Glomerular endothelial cell (primary cell): ENCODE measurements at regions not wholly inside any gene's neighbourhood (a gene's known extent, or its start where the extent isn't known, plus 50 kb on each side); places are given as distances from the start of the nearest gene placed in this dataset.

Source experiments
- DNase-seq: peaks from one replicate; pipeline ENCODE4 v3.0.0-alpha.2; 2011; ENCODE audit warnings: low read depth, low spot score; ENCODE audit errors: extremely low read depth

DNA sequence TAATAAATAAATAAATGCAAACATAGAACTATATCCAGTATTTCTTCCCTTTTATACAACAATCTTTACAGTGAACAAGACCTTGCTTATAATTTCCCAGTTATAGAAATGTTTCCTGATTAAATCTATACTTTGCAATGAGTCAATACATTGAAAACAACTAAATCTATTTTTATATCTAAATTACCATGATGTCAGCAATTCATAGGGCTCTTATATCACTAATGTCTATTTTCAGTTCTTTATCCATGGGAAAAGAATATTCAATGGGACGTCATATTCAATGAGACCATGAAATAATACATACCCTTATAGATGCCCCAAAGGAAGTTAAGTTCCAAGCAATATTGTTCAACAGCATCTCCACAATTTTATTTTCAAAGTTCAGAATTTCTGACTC lies 359.9 kb downstream of the CASP12 start:
- DNase-seq = no peak

DNA sequence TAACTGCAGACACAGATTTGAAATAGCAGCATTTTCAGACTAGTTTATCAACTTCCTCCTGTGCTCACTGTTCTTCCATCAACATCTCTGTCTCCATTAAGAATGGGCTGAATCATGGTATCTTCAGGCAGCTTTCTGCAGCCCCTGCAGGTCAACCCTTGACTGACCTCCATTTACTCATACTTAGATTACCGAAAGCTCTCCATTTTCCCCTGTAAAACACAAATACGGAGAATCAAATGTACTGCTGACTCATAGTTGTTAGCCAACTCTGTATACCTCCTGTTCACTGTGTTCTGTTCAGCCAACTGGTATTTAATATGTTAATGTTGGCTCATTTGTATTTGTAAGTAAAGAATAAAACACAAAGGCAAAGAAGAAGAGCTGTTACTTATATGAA lies 364.0 kb downstream of the CASP12 start:
- no peak for DNase-seq

DNA sequence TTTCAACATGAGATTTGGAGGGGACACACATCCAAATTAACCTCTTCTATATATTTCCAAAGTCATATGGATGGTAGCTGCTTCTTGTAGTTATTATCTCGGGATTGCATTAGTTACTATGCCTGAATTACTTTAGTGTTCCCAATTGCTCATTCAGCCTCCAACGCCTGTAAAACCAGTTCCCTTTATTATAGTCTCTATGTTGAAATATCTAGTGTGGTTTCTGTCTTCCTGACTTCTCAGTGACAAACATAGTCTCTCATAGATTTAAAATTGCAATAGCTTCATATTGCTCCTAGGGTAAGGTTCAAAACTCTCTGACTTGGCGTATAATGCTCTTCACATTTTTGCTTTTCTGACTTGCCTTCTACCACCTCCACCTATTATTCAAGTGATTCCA lies 366.4 kb downstream of the CASP12 start:
- DNase-seq = no peak

DNA sequence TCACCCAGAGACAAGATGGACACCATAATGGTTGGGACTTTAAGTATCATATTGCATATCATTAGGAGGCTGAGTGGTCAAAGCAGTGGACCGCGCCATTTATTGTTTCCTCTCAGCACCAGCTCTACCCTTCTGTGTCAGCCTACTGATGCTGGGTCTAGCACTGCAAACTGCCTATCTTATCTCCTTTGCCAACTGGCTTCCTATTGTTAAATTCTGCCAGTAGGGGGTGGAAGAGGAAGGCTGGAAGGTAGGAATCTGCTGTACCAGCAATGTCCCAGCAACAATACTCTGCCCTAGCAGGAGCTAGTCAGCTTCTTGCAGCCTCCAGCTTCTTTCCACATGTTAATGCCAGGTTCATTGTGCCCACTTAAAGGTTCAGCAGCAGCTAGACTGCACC lies 367.1 kb upstream of the PDGFD start:
- no peak for DNase-seq

DNA sequence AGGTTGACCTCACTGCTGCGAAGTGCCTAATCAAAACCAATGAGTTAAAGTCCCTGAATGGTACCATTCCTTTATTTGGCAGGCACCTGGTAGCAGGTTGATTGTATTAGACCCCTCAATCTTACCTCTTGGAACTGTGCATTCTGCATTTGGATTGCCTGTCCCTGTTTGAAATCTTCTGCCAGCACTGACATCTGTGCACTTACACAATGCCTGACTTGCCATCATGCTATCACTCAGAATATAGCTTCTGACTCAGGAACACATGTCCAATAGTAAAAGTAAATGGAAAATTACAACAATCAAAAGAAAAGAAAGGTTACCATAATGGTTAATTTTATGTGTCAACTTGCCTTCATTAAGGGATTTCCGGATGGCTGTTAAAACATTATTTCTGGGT lies 366.0 kb upstream of the PDGFD start:
- no peak for DNase-seq

DNA sequence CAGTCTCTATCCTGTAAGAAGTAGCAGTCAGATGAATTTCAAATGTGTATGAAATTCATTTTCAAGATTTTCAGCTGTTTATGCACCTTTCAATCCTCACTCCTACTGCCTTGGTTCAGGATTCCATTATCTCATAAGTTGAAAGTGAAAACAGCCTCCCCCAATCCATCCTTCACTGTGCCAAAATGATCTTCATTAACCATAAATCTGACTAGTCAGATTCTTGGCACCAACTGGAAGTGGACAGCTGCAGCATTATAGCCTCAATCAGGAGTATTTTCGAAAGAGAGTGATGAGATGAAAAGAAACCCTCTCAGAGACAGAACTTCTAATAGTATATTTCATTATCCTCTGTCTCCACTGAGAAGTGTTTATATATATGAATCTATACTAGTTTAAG lies 365.3 kb upstream of the PDGFD start:
- no peak for DNase-seq

DNA sequence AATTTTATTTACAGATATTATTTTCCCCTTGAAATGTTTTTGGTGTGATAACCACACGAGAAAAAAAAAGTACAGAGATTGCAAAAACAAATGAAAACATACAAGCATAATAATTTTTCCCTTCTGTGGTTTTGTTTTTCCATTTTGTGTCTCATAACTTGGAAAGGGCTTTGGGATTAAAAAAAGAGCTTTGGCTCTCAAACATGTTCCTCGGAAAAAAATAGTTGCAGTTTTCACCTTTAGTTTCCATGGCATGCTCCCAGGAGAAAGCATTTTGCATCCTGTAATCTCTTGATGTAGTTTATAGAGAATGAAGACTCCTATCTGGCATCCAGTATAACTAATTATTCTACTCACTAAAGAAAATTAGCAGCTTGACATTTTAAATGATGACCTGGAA lies 362.1 kb upstream of the PDGFD start:
- DNase-seq = no peak

DNA sequence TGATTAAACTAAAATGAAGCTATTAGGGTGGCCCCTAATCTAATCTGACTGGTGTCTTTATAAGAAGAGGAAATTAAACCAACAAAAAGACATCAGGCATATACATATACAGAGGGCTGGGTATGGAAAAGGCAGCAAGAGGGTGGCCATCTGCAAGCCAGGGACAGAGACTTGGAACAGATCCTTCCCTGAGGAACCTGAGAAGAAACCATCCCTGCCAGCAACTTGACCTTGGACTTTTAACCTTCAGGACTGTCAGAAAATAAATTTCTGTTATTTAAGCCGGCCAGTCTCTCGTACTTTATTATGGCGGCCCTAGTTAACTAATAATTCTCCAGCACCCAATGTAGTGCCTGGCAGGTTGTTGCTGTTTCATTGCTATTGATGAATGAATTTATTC lies 361.5 kb upstream of the PDGFD start:
- DNase-seq = no peak

DNA sequence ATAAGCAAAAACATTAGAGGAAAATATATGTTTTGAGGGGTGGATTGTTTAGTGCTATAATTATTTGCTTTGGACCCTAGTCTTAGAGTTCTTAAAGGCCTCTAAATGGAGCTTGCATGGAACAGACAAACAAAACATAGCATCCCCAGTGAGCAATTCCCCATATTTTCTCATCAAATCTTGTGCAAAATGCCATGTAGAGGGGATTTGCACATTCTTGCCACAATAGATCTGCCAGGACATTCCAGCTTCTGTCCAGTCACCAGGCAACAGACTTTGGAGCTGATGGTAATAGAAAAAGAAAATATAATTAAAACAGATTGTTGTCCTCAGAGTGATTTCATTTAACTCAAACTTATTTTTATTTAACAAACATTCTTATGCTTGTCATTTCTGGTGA lies 360.3 kb upstream of the PDGFD start:
- DNase-seq = no peak

DNA sequence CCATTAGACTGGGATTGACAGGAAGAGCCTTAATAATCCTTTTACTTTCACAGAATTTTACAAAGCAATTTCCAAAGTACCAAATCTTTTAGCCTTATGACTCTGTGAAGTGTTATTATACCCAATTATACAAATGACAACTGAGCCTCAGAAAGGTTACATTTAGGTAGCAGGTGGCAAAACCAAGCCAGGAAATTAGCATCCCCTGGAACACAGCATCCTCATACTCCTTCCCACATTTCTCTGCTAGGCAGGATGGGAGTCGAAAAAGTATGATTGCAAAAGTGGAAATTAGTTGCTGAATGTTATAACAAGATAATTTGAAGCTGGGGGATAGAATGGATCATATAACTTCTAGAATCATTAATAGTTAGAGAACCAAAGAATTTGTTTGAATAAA lies 359.7 kb upstream of the PDGFD start:
- no peak for DNase-seq

DNA sequence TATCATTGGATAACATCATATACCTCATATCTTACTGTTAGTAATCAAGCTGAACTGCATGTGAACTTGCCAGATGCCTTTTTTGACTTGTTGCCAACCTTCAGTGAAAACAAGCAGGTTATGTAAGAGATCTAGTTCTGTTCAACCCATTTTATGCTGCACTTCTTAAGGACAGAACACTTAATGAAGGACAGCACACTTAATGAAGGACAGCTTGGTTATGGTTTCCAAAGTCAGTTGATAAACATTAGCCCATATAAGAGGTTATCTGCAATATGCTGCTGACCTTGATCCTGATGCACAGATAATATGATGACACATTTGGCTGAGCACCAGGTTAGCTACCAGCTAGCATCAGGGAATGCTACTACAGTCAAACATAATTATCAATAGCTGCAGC lies 358.7 kb upstream of the PDGFD start:
- no peak for DNase-seq

DNA sequence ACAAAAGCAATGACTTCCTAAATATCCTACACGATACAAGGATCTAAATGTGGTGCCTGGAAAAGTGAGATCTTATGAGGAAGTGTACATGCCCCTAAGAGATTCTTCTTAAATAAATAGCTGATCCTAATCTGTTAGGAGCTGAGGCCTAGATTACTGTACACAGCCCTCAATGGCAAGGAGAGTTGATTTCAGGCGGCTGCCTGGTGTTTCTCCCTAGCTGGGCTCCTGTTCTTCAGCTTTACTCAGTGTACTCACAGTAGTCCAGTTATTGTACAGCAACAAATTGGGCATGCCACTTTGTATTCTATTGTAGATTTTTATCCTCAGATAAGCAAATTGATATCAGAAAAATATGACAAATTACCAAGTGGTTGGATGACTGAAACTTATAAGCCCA lies 358.2 kb upstream of the PDGFD start:
- no peak for DNase-seq

DNA sequence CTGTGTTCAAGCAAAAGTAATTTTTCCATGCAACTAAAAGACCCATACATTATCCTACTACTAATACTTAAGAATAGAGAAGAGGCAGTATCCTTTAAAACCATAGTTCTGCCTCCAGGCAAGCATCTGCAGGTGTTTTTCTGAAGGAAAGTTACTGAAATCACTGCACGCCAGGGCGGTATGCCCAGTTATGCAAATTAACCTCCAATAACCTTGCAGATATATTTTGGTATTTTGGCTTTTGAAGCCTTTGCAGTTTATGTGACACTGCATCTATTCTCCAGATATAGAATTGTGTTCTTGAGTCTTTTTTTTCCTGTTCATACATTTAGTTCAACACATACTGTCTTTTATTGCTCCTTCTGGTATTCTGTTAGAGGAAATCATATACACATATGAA lies 346.2 kb upstream of the PDGFD start:
- DNase-seq = no peak

DNA sequence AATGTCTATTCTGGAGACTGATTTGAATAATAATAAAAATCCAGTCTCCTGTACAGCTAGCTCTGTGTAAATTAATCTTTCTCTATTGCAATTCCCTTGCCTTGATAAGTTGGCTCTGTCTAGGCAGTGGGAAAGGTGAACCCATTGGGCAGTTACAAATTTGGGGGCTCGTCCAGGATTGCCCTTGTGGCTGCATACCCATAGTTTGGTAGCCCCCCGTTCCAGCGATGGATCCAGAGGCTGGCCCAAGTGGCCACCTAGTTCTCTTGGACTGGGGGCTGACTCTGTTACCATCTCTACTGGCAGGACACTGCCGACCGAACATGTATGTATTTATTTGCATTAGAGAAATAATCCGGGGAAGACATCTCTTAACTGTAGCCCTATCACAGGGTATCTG lies 326.2 kb upstream of the PDGFD start:
- no peak for DNase-seq

DNA sequence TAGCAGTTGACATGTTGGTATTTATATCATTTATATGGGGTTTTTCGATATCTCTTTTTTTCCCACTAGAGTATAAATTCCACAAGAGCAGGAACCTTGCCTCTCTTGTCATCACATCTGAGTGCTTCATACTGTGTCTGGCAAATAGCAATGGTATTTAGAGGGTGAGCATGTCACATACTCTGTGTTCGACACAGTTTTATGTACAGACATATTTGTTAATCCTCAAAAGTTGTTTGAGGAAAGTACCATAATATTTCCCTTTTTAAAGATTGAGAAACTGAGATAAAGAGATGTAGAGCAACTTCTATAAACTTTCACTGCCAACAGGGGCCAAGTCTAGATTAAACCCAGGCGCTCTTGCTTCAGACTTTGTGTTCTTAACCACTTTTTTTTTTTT lies 324.6 kb upstream of the PDGFD start:
- DNase-seq = no peak

DNA sequence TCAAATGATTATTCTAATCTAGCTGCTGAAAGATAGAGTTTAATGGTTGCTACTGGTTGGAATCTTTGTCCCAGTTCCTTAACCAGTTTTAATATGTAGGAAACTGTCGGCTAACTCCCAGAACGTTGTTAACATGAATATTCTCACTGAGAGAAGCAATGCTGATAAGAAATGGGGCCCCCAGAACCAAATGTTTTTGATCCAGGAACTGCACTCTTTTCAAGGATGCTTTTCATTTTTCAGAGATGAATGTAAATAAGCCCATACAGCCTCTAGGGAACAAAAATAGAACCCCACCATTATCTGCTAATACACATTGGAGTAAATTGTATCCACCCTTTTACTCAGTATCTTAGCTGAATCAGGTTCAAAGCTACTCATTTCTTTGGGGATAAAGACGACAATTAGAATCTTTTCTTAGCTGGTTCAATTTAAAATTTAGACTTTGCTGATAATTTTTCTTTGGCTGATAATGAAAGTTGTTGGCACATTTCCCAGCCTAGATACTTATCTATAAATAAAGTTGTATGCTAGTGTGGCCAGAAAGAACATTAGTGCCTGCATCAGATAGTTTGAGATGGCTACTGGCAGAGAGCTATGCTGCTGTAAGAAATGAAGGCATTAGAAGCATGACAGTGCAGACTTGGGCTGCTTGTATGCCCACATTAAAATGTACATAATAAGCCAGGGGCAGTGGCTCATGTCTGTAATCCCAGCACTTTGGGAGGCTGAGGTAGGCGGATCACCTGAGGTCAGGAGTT lies 323.3 kb upstream of the PDGFD start:
- DNase-seq = no peak

DNA sequence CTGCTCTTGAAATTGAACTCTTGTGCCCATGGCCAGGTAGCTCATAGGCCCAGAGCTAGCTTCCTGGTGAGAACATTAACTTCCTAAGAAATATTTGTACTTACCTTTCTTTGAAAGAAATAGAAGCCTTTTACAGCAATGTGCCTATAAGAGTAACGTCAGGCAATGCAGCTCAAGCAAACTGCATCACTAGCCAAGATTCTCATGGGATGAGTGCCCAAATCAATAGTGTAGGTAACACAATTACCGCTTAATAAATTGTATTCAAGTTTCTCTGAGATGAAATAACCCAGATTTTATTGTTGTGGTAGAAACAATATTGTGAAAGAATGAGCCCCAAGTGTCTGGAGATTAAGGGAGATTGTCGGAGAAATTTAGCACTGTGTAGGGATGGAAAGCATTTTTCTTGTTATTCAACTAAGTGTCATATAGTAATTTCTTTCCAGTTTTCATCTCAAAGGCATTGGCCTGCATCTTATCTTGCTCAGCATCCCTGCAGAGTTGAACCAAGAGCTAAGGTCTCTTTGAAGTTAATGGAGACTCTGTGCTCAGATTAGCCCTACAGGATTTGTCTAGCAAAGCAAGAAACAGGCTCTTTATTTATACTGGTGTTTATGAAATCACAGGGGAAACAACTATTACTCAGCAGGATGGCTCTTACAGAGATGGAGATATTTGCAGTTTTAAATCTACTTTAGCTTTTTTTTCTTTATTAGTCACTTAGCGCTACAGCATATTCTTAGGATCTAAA lies 321.0 kb upstream of the PDGFD start:
- no peak for DNase-seq

DNA sequence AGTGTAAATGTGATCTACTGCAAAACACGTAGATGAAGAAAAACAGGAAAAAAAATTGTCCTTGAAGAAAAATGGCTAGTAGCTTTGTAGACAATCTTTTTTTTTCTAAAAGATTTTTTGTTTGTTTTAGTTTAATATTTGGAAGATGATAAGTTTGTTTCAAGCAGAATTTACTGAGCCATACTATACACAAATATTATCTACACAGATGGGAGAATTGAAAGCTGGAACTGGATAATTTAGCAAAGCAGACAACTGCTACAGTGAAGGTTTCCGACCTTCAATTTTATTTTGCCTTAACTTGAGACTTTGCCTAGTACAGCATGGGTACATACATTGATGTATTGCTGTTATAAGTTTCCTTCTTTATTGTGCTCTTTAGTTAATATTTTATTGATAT lies 313.0 kb upstream of the PDGFD start:
- DNase-seq = no peak

DNA sequence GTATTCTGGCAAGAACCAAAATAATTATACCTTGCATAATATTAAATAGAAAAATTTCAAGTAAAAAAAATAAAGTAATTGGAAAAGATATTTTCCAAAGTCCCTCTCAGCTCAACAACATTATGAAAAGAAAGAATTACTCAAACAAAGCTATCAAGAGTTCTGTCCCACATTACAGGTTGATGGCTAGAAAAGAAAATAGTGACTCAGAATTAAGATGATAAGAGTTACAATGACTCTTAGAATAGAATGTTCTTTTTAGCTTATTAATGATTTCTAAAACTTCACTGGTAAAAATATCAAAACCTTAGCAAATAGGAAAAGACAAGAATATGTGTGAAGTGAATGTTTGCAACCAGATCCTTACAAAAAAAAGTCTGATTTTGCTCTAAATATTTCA lies 312.5 kb upstream of the PDGFD start:
- no peak for DNase-seq

DNA sequence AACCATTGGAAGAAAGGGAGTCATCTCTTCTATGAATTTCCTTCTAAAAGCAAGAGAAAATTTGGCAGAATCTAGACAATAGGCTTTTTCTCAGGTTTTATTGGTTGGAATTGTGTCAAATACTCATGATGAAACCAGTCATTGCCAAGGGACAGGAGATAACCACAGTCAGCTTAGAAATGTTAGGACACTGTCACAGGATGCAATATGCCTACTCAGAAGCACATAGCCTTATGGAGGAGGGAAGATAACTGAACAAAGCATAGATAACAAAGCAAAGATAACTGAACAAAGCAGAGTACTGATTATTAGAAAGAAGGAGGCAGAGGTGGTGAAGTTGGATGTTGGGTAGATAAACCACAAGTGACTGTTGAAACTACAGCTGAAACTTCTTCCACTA lies 303.5 kb upstream of the PDGFD start:
- no peak for DNase-seq

DNA sequence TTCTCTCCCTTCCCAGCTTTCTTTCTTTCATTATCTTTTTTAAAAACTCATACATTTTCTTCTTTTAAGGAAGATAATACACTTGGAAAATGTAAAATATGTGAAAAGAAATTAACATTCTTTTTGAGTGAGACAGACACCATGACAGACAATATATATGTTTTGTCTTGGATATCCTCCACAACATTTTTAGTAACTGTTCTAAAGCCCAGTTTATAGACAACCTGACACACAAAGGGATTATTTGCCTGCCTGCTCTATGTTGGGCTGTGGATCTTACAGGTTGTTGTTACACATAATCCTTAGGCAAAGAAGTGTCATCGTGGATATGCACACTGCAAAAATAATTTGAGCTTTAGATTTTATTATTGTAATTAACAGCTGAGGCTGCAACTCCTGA lies 301.4 kb upstream of the PDGFD start:
- DNase-seq = no peak

DNA sequence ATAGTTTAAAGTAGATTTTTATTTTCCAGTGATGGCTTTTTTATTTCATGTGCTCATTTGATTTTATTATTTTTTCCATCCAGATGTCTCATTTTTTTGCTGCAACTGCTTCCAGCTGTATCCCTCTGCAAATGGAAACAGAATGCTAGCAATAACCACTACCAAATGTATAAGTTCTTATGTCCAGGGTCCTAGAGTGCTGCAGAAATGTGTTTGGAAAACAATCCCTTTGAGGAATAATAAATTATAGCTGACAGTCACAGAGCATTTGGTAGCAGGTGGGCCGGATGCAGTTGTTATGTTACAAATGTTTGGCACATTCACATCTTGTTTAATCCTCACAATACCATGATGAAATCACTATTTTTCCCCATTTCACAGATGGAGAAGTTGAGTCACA lies 300.7 kb upstream of the PDGFD start:
- no peak for DNase-seq

DNA sequence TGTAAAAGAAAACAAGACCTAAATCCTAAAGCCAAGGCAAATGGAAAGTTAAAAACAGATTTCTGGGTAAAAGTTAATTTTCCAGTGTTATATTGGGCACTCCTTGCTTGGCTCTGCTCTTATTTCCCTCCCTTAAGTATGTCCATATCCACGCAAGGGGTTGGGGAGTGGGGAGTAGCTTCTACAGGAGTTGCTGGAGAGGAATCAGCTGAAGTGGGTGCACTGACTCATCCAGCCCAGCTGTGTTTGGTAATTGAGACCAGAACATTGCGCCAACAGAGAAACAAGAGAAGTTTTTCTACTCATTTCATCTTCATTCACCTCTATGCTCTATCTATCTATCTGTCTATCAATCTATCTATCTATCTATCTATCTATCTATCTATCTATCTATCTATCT lies 298.4 kb upstream of the PDGFD start:
- DNase-seq = no peak
